GM21515 (cell line): ENCODE measurements at regions not wholly inside any gene's neighbourhood (a gene's known extent, or its start where the extent isn't known, plus 50 kb on each side); places are given as distances from the start of the nearest gene placed in this dataset.
"Not testable (repeated sequence)": the region's sequence is repeated elsewhere in the genome, so short reads cannot be mapped to it uniquely, and the experiment has no call there.

Experiments used
- ATAC-seq: cut with Tn5 transposase; IDR thresholded peaks from one replicate; pipeline ENCODE4 v1.9.1; 2021; ENCODE audit not compliant: unreplicated experiment

- ATAC-seq = no peak
Observed at GRCh38 chr3:87621667-87622066, 345.3 kb upstream of the POU1F1 start.

GRCh38 chr3:87615506-87615905 is 339.1 kb upstream of the POU1F1 start:
- no peak for ATAC-seq

- ATAC-seq = no peak
Observed at GRCh38 chr3:87614998-87615397, 338.6 kb upstream of the POU1F1 start.

GRCh38 chr3:87607234-87607633 is 330.9 kb upstream of the POU1F1 start:
- ATAC-seq = no peak

- no peak for ATAC-seq
Observed at GRCh38 chr3:87595798-87596197, 319.4 kb upstream of the POU1F1 start.

GRCh38 chr3:87581240-87581639 is 304.9 kb upstream of the POU1F1 start:
- ATAC-seq = no peak

- ATAC-seq = no peak
Observed at GRCh38 chr3:87576752-87577151, 300.4 kb upstream of the POU1F1 start.

- ATAC-seq = no peak
Observed at GRCh38 chr3:87575550-87575949, 299.2 kb upstream of the POU1F1 start.

GRCh38 chr3:87568331-87568730 is 291.9 kb upstream of the POU1F1 start:
- no peak for ATAC-seq

- ATAC-seq = no peak
Observed at GRCh38 chr3:87564438-87564837, 288.1 kb upstream of the POU1F1 start.

GRCh38 chr3:87563712-87564111 is 287.3 kb upstream of the POU1F1 start:
- ATAC-seq = no peak

- ATAC-seq = no peak
Observed at GRCh38 chr3:87558492-87558891, 282.1 kb upstream of the POU1F1 start.

GRCh38 chr3:87555290-87555689 is 278.9 kb upstream of the POU1F1 start:
- no peak for ATAC-seq

GRCh38 chr3:87553058-87553457 is 276.7 kb upstream of the POU1F1 start:
- ATAC-seq = no peak

GRCh38 chr3:87550892-87551291 is 274.5 kb upstream of the POU1F1 start:
- no peak for ATAC-seq

GRCh38 chr3:87549208-87549607 is 272.8 kb upstream of the POU1F1 start:
- no peak for ATAC-seq

GRCh38 chr3:87548271-87548670 is 271.9 kb upstream of the POU1F1 start:
- ATAC-seq = no peak

GRCh38 chr3:87546216-87546615 is 269.8 kb upstream of the POU1F1 start:
- ATAC-seq = no peak

GRCh38 chr3:87543408-87543807 is 267.0 kb upstream of the POU1F1 start:
- ATAC-seq = not testable (repeated sequence)

- no peak for ATAC-seq
Observed at GRCh38 chr3:87541723-87542122, 265.3 kb upstream of the POU1F1 start.

- ATAC-seq = not testable (repeated sequence)
Observed at GRCh38 chr3:87538722-87539121, 262.3 kb upstream of the POU1F1 start.

- no peak for ATAC-seq
Observed at GRCh38 chr3:87509401-87509800, 233.0 kb upstream of the POU1F1 start.

- no peak for ATAC-seq
Observed at GRCh38 chr3:87508921-87509320, 232.5 kb upstream of the POU1F1 start.

GRCh38 chr3:87507753-87508152 is 231.4 kb upstream of the POU1F1 start:
- ATAC-seq = no peak
